Parathyroid adenoma (tissue), 2 donors: ENCODE measurements at regions not wholly inside any gene's neighbourhood (a gene's known extent, or its start where the extent isn't known, plus 50 kb on each side); places are given as distances from the start of the nearest gene placed in this dataset.

Experiments used
- H2AFZ ChIP-seq: fragments of 300-600 bp; sonication (generic); one replicate; pipeline ENCODE4 v1.7.0; 2017; ENCODE audit warnings: antibody characterized with exemption, mild to moderate bottlenecking
- H3K27ac ChIP-seq: fragments of 300-600 bp; sonication (generic); one replicate; pipeline ENCODE4 v1.7.0; 2017
- H3K27me3 ChIP-seq: fragments of 300-600 bp; sonication (generic); one replicate; pipeline ENCODE4 v1.7.0; 2017; ENCODE audit warnings: low read length; ENCODE audit not compliant: control insufficient read depth, insufficient read depth
- H3K36me3 ChIP-seq: fragments of 300-600 bp; sonication (generic); one replicate; pipeline ENCODE4 v1.7.0; 2017; ENCODE audit warnings: low read length; ENCODE audit not compliant: control insufficient read depth, insufficient read depth
- H3K4me1 ChIP-seq: fragments of 300-600 bp; sonication (generic); one replicate; pipeline ENCODE4 v1.7.0; 2017; ENCODE audit warnings: control low read depth
- H3K4me2 ChIP-seq: fragments of 300-600 bp; sonication (generic); one replicate; pipeline ENCODE4 v1.7.0; 2017; ENCODE audit warnings: low read length
- H3K4me3 ChIP-seq: fragments of 300-600 bp; sonication (generic); one replicate; pipeline ENCODE4 v1.7.0; 2017; ENCODE audit warnings: low read depth, low read length
- H3K79me2 ChIP-seq: fragments of 300-600 bp; sonication (generic); one replicate; pipeline ENCODE4 v1.7.0; 2017; ENCODE audit warnings: control low read depth
- H3K9ac ChIP-seq: fragments of 300-600 bp; sonication (generic); one replicate; pipeline ENCODE4 v1.7.0; 2017; ENCODE audit warnings: mild to moderate bottlenecking
- H3K9me3 ChIP-seq: fragments of 300-600 bp; sonication (generic); one replicate; pipeline ENCODE4 v1.7.0; 2017; ENCODE audit warnings: low read length; ENCODE audit not compliant: control insufficient read depth
- CTCF ChIP-seq: fragments of 300-600 bp; sonication (generic); IDR thresholded peaks from one replicate; pipeline ENCODE4 v1.7.0; 2017; ENCODE audit warnings: antibody characterized with exemption, mild to moderate bottlenecking
- donor health status: primary hyperparathyroidism.

- Histone ChIP-seq H3K27ac (no peak overlapping the region), H3K4me2 (no peak overlapping the region), H2AFZ (no peak overlapping the region), H3K9ac (no peak overlapping the region), H3K4me3 (no peak overlapping the region), H3K27me3 (no peaks in the 10 kb centered on the region), H3K9me3 (no peaks in the 10 kb centered on the region), H3K79me2 (no peaks in the 10 kb centered on the region), H3K36me3 (no peaks in the 10 kb centered on the region), H3K4me1 (no peaks in the 10 kb centered on the region)
- TF ChIP-seq CTCF: no peak
Observed at GRCh38 chr6:8549074-8549790, 113.9 kb upstream of the SLC35B3 start.

- no peak overlapping the region for H2AFZ ChIP-seq
Observed at GRCh38 chr6:8546496-8546895, 111.2 kb upstream of the SLC35B3 start.

GRCh38 chr6:8545336-8545735 is 110.0 kb upstream of the SLC35B3 start:
- no peaks in the 10 kb centered on the region for H3K4me1 ChIP-seq
- no peaks in the 10 kb centered on the region for H3K36me3 ChIP-seq
- TF ChIP-seq CTCF: no peak
- no peak overlapping the region for H2AFZ ChIP-seq
- H3K9me3 ChIP-seq: no peaks in the 10 kb centered on the region
- H3K4me2 ChIP-seq: no peak overlapping the region
- no peaks in the 10 kb centered on the region for H3K79me2 ChIP-seq
- no peak overlapping the region for H3K9ac ChIP-seq
- no peak overlapping the region for H3K4me3 ChIP-seq
- no peaks in the 10 kb centered on the region for H3K27me3 ChIP-seq
- no peak overlapping the region for H3K27ac ChIP-seq

More at GRCh38 chr6:8546496-8546895, 111.2 kb upstream of the SLC35B3 start:
- Histone ChIP-seq H3K9ac (no peak overlapping the region), H3K27me3 (no peaks in the 10 kb centered on the region), H3K36me3 (no peaks in the 10 kb centered on the region), H3K9me3 (no peaks in the 10 kb centered on the region), H3K79me2 (no peaks in the 10 kb centered on the region), H3K4me3 (no peak overlapping the region), H3K27ac (no peak overlapping the region), H3K4me2 (no peak overlapping the region), H3K4me1 (no peaks in the 10 kb centered on the region)
- TF ChIP-seq CTCF: no peak

GRCh38 chr6:8543714-8544113 is 108.4 kb upstream of the SLC35B3 start:
- no peak overlapping the region for H3K9ac ChIP-seq
- H3K27ac ChIP-seq: no peak overlapping the region
- H3K4me3 ChIP-seq: no peak overlapping the region
- H3K36me3 ChIP-seq: no peaks in the 10 kb centered on the region
- no peaks in the 10 kb centered on the region for H3K9me3 ChIP-seq
- no peak overlapping the region for H2AFZ ChIP-seq
- H3K4me2 ChIP-seq: no peak overlapping the region
- no peaks in the 10 kb centered on the region for H3K27me3 ChIP-seq
- no peak for TF ChIP-seq CTCF
- H3K4me1 ChIP-seq: no peaks in the 10 kb centered on the region
- no peaks in the 10 kb centered on the region for H3K79me2 ChIP-seq

- no peaks in the 10 kb centered on the region for H3K79me2 ChIP-seq
- no peak overlapping the region for H3K9ac ChIP-seq
- no peaks in the 10 kb centered on the region for H3K9me3 ChIP-seq
- H3K4me2 ChIP-seq: no peak overlapping the region
- no peaks in the 10 kb centered on the region for H3K27me3 ChIP-seq
- H2AFZ ChIP-seq: no peak overlapping the region
- no peak overlapping the region for H3K27ac ChIP-seq
- TF ChIP-seq CTCF: no peak
- H3K36me3 ChIP-seq: no peaks in the 10 kb centered on the region
- no peaks in the 10 kb centered on the region for H3K4me1 ChIP-seq
- H3K4me3 ChIP-seq: no peak overlapping the region
Observed at GRCh38 chr6:8539453-8539852, 104.1 kb upstream of the SLC35B3 start.
